BE2C (cell line): ENCODE measurements at regions not wholly inside any gene's neighbourhood (a gene's known extent, or its start where the extent isn't known, plus 50 kb on each side); places are given as distances from the start of the nearest gene placed in this dataset.

ENCODE experiments used
- DNase-seq: peaks from one replicate; pipeline ENCODE4 v3.0.0-alpha.2; 2020
- H3K27me3 ChIP-seq: fragments of 250-450 bp; sonication (Bioruptor Pico); 2 replicates; pipeline ENCODE4 v1.5.1; 2020; ENCODE audit warnings: mild to moderate bottlenecking
- H3K36me3 ChIP-seq: fragments of 250-450 bp; sonication (Bioruptor Pico); 2 replicates; pipeline ENCODE4 v1.5.1; 2020; ENCODE audit warnings: mild to moderate bottlenecking
- H3K4me1 ChIP-seq: fragments of 250-450 bp; sonication (Bioruptor Pico); 2 replicates; pipeline ENCODE4 v1.5.1; 2020
- H3K4me3 ChIP-seq: 2 replicates; pipeline ENCODE4 v1.5.1; 2011; ENCODE audit warnings: low read depth, low read length
- H3K9me3 ChIP-seq: fragments of 250-450 bp; sonication (Bioruptor Pico); 2 replicates; pipeline ENCODE4 v1.5.1; 2020
- CTCF ChIP-seq: IDR thresholded peaks from 2 replicates; pipeline ENCODE4 v1.5.1; 2012; ENCODE audit warnings: mild to moderate bottlenecking, low read depth, low read length

GRCh38 chr10:28434063-28434462 lies 98.9 kb upstream of the WAC start:
- no peaks in the 10 kb centered on the region for H3K27me3 ChIP-seq
- no peak overlapping the region for H3K4me3 ChIP-seq
- no peaks in the 10 kb centered on the region for H3K36me3 ChIP-seq
- TF ChIP-seq CTCF, result no peak
- DNase-seq, result no peak
- H3K4me1 ChIP-seq, result no peaks in the 10 kb centered on the region
- H3K9me3 ChIP-seq, result no peaks in the 10 kb centered on the region

GRCh38 chr10:28442403-28442802 lies 90.5 kb upstream of the WAC start:
- no peak for TF ChIP-seq CTCF
- no peak for DNase-seq
- Histone ChIP-seq H3K36me3 (no peaks in the 10 kb centered on the region), H3K4me3 (no peak overlapping the region), H3K27me3 (no peaks in the 10 kb centered on the region), H3K9me3 (no peaks in the 10 kb centered on the region), H3K4me1 (no peaks in the 10 kb centered on the region)

GRCh38 chr10:28444031-28444430 lies 88.9 kb upstream of the WAC start:
- H3K4me3 ChIP-seq, result no peak overlapping the region
- H3K27me3 ChIP-seq, result no peaks in the 10 kb centered on the region
- no peaks in the 10 kb centered on the region for H3K9me3 ChIP-seq
- H3K4me1 ChIP-seq, result no peaks in the 10 kb centered on the region
- TF ChIP-seq CTCF, result no peak
- H3K36me3 ChIP-seq, result no peaks in the 10 kb centered on the region
- DNase-seq, result no peak

GRCh38 chr10:28445516-28445915 lies 87.4 kb upstream of the WAC start:
- Histone ChIP-seq H3K36me3 (no peaks in the 10 kb centered on the region), H3K4me3 (no peak overlapping the region), H3K9me3 (no peaks in the 10 kb centered on the region), H3K27me3 (no peaks in the 10 kb centered on the region), H3K4me1 (no peaks in the 10 kb centered on the region)
- DNase-seq, result no peak
- TF ChIP-seq CTCF, result no peak

- Histone ChIP-seq H3K27me3 (no peaks in the 10 kb centered on the region), H3K4me3 (no peak overlapping the region), H3K4me1 (no peaks in the 10 kb centered on the region), H3K9me3 (no peaks in the 10 kb centered on the region), H3K36me3 (no peaks in the 10 kb centered on the region)
- no peak for TF ChIP-seq CTCF
- DNase-seq, result no peak
These were observed 83.5 kb upstream of the WAC start for GRCh38 chr10:28449382-28449781.

GRCh38 chr10:28449926-28450325 lies 83.0 kb upstream of the WAC start:
- no peaks in the 10 kb centered on the region for H3K27me3 ChIP-seq
- no peaks in the 10 kb centered on the region for H3K9me3 ChIP-seq
- H3K36me3 ChIP-seq, result no peaks in the 10 kb centered on the region
- no peak for DNase-seq
- no peak overlapping the region for H3K4me3 ChIP-seq
- no peaks in the 10 kb centered on the region for H3K4me1 ChIP-seq
- no peak for TF ChIP-seq CTCF
